Ureter (tissue), 1 donor: ENCODE measurements at regions not wholly inside any gene's neighbourhood (a gene's known extent, or its start where the extent isn't known, plus 50 kb on each side); places are given as distances from the start of the nearest gene placed in this dataset.
"Not testable (repeated sequence)": the region's sequence is repeated elsewhere in the genome, so short reads cannot be mapped to it uniquely, and the experiment has no call there.

Experiments
- DNase-seq: peaks from one replicate; pipeline ENCODE4 v3.0.0-alpha.2; 2020; ENCODE audit warnings: low spot score
- donor health status: DM: yes; HTN: yes; CAD: no.

- not testable (repeated sequence) for DNase-seq
Observed at GRCh38 chr1:121573881-121574504, 389.2 kb downstream of the SRGAP2C start.

GRCh38 chr1:121574505-121574899, 389.7 kb downstream of the SRGAP2C start:
- not testable (repeated sequence) for DNase-seq

- DNase-seq, result not testable (repeated sequence)
Observed at GRCh38 chr1:121582898-121583297, 398.1 kb downstream of the SRGAP2C start.

- DNase-seq, result no peak
Observed at GRCh38 chr1:121586369-121587229, 401.8 kb downstream of the SRGAP2C start.

- no peak for DNase-seq
Observed at GRCh38 chr1:121587230-121587569, 402.4 kb downstream of the SRGAP2C start.

GRCh38 chr1:121587777-121588176, 403.0 kb downstream of the SRGAP2C start:
- DNase-seq, result no peak

GRCh38 chr1:121594096-121594495, 409.3 kb downstream of the SRGAP2C start:
- DNase-seq, result no peak

GRCh38 chr1:121595089-121595488, 410.3 kb downstream of the SRGAP2C start:
- no peak for DNase-seq

- DNase-seq, result not testable (repeated sequence)
Observed at GRCh38 chr1:121604843-121605444, 420.2 kb downstream of the SRGAP2C start.

GRCh38 chr1:121607499-121607898, 422.7 kb downstream of the SRGAP2C start:
- not testable (repeated sequence) for DNase-seq
